HG02763 (cell line): ENCODE measurements at regions not wholly inside any gene's neighbourhood (a gene's known extent, or its start where the extent isn't known, plus 50 kb on each side); places are given as distances from the start of the nearest gene placed in this dataset.

Experiments
- ATAC-seq: cut with Tn5 transposase; IDR thresholded peaks from one replicate; pipeline ENCODE4 v1.9.1; 2021; ENCODE audit warnings: mild to moderate bottlenecking, moderate library complexity; ENCODE audit not compliant: unreplicated experiment

DNA sequence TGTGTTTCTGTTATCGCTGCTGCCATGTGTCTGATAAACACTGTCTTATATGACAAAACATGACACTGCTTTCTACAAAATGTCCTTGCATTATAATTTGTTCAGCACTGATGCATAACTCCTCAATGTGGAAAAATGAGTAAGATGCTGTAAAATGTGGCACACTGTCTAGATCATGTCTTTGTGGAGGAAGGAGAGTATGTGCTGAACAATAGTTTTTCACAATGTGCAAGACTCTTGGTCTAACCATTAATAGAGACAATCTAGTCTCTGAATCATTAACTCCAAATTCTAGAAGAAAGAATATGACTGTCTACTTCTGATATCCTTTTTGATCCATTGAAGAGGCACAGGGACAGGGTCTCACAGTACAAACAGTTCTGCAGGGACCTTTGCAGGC, 127.9 kb upstream of the RARB start:
- no peak for ATAC-seq

DNA sequence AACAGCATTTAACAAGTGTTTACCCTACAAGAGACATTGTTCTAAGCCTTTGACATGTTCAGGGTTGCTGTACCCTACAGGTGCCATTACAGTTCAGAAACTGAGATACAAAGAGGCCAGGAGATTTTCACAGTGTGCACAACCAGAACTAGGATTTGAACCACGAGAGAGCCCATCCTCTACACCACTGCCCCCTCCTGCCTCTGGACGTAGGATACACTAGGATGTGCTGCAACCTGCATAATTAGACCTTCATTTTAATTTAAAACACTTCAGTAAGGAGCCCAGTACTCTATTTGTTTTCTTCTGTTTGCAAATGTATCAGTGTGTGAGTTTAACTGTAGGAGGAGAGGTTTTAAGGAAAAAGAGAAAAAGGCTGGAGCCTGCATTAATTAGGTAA, 123.1 kb upstream of the RARB start:
- ATAC-seq = no peak

DNA sequence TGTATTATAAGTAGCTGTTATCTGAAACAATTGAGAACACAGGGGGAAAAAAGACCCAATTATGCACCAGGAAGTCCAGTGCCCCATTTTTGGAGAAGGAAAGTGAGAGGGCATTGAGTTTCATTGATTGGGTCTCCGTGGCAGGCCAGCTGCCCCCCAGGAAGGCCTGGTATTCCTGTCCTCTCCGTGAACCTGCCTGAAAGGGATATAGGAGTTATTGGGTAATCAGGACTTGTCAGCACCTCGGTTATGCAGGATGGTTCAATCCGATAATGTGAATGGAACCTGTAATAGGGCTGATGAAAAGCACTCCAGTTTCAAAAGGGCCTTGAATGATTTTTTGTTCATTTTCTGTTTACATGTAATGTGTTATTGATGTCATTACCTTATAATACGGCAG, 122.0 kb upstream of the RARB start:
- no peak for ATAC-seq

DNA sequence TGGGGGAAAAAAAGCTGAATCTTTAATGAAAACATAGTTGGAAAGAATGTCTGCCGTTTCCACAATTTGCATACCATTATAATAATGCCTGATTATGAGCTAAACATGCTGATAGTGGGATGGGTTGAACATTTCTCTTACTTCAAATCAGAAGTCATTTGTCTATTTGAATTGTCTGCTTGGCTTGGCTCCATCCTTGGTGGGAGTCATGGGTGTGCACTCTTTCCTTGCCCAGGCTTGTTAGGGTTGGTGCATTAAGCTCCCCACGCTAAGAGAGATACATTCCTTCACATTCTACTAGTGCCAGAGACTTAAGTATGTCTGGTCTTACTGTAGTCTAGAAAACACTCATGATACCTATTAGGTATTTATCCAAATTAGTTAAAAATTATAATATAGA, 121.4 kb upstream of the RARB start:
- no peak for ATAC-seq

DNA sequence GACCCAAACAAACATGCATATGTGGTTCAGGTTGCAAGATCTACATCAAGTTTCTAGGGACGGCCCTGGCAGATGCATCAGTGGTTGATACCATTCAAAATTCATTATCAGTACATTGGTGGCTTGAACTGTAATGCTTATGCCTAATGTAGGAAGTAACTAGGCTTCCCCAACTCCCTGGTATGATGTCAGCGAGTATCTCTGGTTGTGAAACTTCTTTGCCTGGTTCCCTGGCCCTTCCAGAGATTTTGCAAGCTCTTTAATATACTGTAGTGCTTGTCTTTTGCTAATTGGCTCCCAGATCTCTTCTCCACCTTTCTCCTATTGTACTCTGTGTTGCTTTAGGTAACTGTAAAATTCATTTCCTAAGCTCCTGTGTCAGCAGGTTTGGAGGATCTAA, 114.8 kb upstream of the RARB start:
- ATAC-seq = no peak

DNA sequence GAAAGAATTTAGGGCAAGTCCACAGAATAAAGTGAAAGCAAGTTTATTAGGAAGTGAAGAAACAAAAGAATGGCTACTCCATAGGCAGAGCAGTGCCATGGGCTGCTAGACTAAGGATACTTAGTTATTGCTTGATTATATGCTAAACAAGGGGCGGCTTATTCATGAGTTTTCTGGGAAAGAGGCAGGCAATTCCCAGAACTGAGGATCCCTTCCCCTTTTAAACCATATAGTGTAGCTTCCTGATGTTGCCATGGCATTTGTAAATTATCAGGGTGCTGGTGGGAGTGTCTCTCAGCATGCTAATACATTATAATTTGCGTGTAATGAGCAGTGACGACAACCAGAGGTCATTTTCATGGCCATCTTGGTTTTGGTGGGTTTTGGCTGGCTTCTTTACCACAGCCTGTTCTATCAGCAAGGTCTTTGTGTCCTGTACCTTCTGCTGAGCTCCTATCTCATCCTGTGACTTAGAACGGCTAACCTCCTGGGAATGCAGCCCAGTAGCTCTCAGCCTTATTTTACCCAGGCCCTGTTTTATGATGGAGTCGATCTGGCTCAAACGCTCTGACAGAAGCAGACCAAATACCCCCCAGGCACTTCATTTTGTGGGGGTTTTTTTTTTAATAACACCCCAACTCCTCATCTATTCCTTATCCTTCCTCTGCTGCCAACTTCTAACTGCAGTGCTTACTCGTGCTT, 103.0 kb upstream of the RARB start:
- ATAC-seq = no peak

DNA sequence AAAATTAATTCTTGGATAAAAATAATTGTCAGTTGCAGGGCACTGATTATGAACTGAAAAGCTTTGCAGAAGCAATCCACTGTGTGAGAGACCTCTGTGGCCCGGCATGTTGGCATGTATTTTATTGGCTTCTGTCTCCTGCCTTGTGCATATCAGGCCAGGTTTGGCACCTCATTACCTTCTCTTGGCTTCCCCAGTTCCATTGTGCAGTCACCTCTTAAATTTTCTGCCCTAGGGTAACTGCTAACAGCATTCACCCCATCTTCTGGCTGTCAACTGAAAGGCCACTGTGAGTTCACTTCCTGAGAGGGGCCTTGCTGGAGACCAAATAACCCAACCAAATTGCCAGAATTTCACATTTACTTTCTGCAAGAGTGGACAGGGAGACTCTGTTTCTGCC, 92.7 kb upstream of the RARB start:
- no peak for ATAC-seq

DNA sequence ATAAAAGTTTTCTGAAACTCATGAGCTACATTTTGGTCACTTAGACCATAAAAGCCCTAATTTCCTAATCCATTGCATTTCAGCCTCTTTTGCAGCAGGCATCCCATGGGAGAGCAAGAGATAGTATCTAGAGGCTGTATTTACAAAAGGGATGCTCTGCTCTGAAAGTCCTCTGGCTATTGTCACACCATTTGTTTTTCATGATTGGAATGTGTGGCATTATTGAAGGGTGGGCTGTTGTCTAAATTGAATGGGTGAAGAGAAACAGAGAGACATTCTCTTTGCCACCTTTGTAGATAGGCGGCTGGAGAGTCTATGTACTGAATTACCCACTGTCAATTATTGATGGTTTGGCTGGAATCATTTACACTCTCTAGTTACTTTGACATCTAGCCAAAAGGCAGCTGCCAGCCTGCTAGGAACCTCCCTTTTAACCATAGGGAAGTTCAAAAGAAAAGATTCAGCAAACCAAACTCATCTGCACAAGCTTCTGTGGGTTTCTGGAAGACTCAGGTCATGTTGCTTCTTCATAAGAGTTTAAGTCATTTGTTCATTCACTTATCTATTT, 89.8 kb upstream of the RARB start:
- ATAC-seq = no peak

DNA sequence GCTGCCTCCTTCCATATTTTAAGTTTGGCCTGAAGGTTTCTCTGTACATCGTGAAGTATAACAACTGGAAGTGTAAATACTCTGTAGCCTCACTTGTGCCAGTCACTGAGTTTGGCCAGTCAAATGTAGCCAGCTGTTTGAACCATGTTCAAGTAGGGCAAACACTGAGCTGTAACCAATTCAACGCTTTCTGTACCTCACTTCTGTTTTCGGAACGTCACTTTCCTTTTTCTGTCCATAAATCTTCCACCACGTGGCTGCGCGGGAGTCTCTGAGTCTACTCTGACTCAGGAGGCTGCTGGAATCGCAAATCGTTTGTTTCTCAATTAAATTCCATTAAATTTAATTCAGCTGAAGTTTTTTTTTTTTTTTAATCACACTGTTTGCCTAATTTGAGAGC, 88.8 kb upstream of the RARB start:
- no peak for ATAC-seq

DNA sequence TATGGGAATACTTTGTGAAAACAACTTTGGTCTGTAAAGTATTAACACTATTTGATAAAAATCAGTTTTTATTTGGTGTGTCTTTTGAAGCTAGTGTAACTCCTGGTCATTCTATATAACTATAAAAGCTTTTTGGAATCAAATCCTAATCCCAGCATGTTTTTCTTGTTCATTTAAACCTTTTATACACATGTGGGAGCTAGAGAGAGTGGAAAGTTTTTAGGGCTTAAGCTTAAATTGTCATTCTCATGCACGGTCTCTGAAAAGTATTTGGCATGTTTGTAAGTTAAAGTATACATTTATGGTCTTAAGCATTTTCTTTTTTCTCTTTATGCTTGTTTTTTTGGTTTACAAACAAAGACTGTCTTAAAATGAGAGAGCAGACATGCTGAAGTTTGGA, 83.4 kb upstream of the RARB start:
- ATAC-seq = no peak

DNA sequence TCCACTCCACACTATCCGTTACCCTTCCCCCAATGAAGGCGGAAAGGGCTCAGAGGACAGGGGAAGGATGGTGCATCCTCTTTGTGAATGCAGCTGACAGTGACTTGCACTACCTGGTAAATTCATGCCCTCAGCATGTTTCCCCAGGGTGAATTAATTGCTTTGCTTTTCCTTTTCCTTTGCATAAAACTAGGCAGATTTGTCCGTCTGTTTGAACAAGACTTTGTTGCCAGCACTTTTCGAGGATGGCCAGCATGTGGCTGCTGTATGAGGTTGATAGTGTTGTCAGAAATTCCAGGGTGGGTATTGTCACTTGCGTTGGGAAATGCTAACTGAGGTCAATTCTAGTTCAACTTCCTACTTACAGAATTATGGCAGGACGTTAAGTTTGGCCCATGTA, 79.0 kb upstream of the RARB start:
- ATAC-seq = no peak

DNA sequence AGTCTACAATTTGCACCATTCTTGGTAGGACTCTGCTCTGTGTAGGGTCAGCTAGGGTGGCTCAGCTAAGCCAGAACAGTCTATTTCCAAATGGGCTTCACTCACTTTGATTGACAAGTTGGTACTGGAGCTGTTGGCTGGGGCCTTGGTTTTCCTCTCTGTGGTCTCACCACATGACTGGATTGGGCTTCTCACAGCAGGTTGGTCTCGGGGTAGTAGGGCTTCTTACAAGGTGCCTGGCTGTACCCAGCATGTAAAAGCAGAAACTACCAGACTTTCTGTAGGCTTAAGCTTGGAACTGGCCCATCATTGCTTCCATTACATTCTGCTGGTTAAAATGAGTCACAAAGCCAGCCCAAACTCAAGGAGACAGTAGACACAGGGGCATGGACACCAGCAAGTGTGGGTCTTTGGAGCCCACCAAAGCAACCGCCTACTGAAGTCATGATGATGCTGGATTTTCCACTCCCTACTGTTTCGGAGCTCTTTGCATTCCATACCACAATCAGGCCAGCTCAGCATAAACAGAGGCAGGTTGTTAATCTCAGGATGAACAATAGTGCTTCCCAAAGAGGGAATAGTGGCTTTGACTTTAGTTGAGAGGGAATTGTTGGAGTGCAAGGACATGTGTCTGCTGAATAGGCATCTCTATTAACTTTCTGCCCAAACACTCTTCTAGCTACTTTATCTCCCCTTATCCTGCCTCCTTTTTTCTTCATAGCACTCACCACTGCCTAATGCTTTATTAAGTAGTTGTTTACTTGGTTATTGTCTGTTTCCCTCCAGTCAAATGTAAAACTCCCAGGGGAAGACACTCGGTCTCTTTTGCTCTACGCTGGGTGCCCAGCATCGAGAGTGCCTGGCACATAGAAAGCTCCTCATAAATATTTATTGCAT, 78.0 kb upstream of the RARB start:
- ATAC-seq = no peak

DNA sequence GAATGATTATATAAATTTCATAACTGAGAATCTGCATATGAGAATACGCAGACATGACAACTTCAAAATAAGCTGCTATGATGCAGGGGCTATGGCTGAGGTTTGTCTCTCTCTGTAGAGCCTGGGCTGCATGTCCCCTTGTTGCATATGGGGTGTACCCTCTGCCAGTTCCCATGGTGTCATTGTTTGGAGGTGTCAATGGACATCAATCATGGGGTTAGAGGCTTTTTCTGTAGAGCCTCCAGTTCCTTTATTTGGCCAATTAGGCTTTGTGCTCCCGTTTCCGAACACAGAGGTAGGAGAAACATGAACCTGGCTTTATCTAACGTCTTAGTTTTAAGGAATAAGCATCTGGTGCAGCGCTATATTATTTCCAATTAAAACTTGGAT, 77.3 kb upstream of the RARB start:
- no peak for ATAC-seq

DNA sequence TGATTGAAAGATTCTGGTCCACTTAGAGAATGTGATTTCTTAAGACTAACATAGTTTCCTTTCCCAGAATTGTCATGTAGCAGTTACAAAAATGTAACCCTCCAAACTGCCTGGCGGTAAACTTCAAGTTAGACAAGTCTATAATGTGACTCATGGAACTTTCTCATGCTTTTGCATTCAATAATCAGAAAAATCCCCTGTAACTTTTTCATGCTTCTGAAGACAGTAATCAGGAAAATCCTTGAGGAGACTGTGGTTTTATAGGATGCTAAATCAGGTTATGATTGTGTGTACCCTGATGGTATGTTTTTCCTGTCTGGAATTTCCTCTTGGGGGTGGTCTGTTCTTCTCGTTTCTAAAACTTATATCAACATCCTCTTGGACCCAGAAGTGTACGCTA, 74.0 kb upstream of the RARB start:
- no peak for ATAC-seq

DNA sequence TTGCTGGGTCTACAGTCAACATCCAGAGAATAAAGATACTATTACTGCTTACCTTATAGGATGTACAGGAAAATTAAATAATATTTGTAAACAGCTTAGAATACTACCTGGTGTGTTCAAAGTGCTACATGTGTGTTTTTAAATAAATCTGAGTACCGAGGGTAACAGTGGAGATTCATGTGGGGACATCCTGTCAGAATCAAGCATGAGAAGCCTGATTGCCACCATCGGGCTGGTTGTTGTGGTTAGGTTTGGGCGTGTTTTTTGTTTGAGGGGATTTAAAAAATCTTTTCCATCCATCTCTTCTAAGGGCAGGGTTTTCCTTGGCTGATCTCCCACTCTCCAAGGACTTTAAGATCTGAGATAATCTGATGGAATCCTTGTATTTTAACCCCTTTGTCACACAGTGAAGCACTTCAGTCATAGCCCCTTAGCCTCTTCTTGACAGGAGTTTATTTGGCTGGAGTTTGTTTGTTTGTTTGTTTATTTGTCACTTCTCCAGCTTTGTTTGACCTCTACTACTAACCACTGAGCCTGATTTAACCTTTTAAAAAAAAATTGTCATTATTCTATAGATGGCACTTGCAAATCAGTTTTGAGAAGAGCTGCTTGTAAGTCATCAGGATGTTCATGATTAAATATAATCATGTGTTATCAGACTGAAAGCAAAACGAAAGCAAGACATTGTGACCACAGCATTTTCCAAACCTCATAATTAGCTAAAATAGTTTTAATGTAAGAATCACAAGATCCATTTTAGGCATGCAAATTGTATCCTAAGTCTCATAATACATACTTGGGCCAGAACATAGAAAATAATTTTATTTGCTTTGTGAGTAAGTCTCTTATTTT, 72.8 kb upstream of the RARB start:
- no peak for ATAC-seq

DNA sequence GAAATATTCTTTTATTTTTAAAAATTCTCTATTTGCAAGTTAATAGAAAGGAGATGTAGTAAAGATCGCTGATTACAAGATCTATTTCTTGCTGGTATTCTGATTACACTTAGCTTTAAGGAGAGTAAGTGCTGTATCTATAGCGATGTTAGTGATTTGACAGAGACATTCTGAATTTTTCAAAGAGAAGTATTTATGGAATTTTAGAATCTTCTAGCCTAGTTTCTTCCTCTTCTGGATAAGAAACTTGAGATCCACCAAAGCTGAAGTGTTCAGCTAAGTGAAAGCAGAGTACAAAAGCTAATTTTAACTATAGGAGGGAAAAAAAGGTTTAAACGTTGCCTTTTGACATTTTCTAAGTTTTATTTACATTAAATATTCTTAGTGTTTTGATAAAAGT, 72.1 kb upstream of the RARB start:
- ATAC-seq = no peak

DNA sequence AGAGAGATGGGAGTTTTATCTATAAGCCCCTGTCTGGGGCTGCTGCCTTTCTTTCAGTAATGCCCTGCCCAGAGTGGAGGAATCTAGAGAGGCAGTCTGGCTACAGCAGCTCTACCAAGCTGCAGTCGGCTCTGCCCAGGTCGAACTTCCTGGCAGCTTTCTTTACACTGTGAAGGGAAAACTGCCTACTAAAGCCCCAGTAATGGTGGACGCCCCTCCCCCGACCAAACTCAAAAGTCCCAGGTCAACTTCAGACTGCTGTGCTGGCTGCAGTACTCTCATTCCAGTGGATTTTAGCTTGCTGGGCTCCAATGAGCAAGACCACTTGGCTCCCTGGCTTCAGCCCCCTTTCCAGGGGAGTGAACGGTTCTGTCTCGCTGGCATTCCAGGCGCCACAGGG, 65.9 kb upstream of the RARB start:
- no peak for ATAC-seq

DNA sequence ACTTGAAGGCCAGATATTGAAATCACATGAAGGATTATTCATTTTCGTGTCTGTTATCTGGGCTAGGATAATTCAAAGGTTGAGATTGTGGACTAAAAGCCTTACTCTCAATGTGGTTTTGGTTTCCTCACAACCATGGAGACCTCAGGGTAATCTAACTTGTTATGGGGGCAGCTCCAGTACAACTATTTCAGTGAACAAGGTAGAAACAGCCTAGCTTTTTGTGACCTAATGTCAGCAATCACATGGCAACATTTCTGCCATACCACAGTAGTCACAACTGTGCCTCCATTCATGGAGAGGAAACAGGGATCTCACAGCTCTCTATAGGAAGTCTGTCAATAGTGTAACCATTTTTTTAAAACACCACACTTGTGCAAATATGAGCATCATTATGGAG, 62.4 kb upstream of the RARB start:
- ATAC-seq = no peak

DNA sequence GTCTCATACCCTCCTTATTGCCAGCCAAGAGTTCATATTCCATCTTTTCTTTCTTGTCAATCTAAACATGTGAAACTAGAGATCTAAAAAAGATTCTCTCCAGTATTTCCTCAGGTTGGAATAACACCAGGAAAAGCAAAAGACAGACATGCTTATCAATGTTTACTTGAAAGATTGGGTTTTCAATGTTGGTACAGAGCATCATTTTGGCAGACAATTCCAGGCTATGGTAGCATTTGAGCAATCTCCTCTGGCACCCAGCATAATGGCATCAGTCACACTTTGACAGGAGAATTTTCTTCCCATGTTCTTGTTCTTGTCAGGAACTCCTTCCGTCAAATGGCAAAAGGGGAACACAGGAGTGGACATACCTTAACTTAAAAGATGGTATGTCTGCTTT, 61.0 kb upstream of the RARB start:
- no peak for ATAC-seq

DNA sequence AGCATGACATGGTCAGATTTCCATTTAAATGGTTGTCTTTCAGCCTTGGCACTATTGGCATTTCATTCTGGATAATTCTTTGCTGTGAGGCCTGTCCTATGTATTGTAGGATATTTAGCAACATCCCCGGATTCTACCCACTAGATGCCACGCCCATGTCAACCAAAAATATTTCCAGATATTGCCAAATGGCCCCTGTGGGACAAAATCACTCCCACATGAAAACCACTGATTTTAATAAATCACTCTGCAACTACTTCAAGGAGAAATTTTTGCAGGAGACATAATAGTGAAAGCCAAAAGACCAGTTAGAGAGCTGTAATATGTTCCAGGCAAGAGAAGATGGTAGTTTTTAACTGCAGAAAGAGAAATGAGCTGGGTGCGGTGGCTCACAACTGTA, 55.9 kb upstream of the RARB start:
- ATAC-seq = no peak

DNA sequence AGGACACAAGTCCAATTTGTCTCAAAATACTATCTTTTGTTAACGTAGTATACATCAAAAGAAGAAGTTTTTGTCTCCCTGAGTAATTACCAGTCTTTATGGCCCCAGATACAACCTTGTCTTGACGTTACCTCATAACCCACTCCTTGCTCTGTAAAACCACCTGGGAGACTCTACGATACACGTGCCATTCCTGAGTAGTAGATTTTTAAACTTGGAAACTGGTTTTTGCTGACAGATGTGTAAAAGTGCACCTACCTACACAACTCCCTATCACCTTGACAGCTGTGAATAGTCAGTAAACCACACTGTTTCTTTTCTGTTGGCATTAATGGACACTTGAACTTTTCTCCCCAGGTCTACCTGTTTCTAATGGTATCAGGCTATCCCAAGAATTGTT, 51.7 kb upstream of the RARB start:
- ATAC-seq = no peak
